ENCODE measurements at regions not wholly inside any gene's neighbourhood (a gene's known extent, or its start where the extent isn't known, plus 50 kb on each side); places are given as distances from the start of the nearest gene placed in this dataset.

DNA sequence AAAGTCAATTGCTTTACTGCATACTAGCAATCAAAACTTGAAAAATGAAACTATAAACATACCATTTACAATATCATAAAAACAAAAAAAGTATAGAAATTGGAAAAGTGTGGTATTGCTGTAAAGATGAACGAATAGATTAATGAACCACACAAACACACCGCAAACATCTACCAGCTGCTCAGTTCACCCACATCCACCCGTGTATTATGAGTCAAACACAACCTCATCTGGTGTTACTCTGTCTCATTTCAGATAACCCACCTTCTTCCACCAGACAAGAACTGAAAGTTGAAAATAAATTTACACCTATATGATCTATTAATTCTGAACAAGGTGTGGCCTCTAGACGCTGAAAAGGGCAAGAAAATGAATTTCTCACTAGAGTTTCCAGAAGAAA lies 53.3 kb downstream of the BLID start:
- no peak for DNase-seq (ENCODE audit: low spot score)

DNA sequence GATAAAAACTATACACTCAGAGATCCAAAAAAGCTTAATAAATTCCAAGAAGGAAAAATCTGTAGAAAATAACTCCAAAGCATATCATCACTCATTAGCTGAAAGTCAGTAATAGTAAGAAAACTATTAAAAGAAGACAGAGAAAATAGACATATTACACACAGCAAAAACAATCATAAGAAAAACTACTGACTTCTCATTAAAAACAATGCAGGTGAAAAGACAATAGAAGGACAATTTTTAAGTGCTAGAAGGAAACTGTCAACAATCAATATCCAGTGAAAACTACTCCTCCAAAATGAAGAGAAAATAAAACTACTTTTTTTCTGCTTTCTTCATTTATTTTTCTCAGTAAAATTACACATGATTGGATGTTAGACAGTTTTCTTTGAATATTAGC lies 56.5 kb downstream of the BLID start:
- DNase-seq (ENCODE audit: low spot score), result no peak

DNA sequence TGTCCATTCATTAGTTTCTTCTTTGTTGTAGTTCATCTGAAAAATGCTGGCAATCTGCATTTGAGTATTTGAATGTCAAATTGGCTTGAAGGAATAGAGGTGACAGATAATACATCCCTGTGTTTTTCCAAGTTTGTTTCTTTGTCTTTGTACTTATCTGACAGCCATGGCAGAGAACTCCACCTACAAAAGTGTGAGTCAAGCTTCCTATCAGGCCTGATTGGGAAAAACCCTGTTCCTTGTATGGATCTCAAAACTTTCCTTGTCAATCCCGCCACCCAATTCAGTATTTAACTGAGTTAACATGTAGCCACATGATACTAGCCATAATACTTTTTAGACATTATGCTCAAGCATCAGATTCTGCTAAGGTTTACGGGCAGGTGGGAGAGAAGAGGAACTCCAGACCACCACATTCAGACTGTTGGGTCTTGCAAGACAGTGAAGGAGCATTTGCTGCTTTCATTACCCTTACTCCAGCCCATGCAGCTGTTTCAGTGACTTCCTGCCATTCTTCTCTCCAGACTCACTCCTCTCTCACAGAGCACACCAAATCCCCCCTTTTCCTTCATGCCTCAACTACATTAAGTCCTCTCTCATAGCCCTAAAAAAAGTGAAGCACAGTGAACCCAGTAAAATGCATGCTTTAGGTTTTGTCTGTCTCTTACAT lies 65.9 kb downstream of the BLID start:
- no peak for DNase-seq (ENCODE audit: low spot score)

DNA sequence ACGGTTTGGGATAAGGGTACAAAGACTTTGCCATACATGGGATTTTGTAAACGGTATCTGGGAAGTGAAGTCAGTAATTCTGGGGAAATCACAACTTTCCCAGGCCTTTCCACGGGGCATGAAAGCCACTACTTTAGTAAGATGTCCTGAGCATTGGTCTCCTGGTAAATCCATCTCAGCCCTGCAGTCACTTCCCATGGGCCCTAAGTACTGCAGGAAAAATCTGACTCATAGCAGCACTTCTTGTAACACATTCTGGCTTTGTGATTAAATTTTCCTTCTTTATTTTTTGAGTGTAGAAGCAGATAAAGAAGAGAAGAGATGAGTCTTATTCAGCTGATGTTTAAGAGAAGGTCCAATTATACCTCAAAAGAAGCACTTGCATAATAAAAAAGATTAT lies 67.6 kb downstream of the BLID start:
- no peak for DNase-seq (ENCODE audit: low spot score)

- DNase-seq (ENCODE audit: low spot score), result no peak
These were observed 69.2 kb downstream of the BLID start for GRCh38 chr11:122046846-122047245.

GRCh38 chr11:122046438-122046837 lies 69.6 kb downstream of the BLID start:
- DNase-seq (ENCODE audit: low spot score), result no peak

DNA sequence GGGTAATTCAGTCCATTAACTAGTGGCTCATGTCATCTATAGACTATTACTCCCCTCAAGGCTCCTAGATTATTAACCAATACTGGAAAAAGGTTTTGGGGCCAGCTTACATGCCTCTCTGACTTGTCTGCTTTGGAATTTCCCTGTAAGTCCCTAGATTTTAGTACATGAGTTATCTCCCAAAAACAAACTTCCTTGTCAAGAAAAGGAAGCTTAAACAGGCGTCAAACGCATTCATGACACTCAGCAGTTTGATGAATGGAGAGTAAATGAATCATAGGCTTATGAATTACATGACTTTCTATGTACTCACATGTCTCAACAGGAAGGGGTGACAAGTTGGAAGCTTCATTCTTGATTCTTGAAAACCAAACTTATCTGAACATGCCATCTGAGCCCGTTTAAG lies 70.8 kb downstream of the BLID start:
- no peak for DNase-seq (ENCODE audit: low spot score)

DNA sequence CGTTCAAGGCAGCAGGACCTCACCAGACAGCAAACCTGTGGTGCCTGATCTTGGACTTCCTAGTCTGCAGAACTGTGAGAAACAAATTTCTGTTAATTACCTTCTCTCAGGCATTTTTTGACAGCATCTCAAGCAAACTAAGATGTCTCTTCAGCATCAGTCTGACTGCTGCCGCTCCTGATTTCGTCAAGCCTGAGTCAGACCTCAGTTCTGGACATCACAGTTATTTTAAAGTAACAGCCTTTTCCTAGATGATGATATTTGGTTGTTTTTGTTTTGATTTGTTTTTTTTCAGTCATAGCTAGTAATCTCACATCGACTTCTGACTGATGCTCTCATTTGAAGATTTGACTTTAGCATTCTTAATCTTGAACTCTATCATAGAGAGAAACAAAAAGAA lies 71.9 kb downstream of the BLID start:
- no peak for DNase-seq (ENCODE audit: low spot score)

DNA sequence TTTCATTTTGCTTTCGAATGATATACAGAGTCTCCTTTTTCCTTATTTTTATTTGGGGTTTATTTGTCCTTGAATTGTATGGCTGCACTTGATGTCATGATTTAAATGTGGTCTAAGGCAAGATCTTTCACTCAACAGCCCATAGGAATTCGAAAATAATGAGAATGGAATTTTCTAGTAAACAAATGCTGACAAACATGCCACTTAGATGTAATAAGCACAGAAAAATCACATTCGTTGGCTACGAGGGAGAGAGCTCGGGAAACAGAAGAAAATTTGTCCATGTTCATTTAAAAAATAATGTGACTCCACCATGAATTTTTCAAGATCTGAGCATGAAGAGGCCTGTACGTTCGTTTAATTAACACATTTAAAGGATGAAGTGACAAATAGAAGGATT lies 73.0 kb downstream of the BLID start:
- DNase-seq (ENCODE audit: low spot score), result no peak

- DNase-seq (ENCODE audit: low spot score), result no peak
These were observed 75.6 kb downstream of the BLID start for GRCh38 chr11:122040464-122040863.

DNA sequence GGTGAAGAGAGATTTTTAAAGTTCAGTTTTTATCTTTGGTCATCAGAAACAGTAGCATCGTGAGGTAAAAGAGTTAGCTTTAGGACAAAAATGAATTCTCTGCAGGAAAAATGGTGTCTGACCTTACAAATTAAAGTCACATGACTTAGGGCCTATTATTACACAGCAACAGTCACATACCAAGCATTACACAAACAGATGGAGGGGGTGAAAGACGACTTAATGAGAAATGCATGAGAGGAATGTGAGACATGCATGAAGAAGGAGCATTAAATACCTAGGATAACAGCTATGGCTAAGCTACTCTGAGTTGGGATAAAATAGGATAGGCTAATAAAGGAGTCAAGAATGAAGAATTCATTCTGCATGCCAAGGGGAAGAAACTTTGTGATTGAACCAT lies 77.5 kb downstream of the BLID start:
- DNase-seq (ENCODE audit: low spot score), result no peak

DNA sequence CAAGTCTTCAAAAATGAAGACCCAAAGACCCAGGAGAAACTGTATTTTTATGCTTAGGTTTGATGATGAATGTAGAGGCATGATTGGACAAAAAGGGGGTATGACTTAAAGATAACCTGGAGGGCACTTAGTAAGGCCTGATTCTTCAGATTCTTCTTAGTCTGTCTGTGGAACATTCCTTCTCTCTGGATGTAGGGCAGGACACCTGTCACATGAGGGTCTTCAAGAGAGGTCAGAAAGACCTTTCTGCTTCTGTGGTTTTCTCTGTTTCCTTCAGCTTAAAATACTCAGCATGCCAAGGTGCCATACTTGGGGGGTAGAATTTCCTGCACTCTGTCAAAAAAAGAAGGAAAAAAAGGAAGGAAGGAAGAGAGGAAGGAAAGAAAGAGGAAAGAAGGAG lies 78.1 kb downstream of the BLID start:
- DNase-seq (ENCODE audit: low spot score), result no peak

GRCh38 chr11:122036493-122036892 lies 79.5 kb downstream of the BLID start:
- DNase-seq (ENCODE audit: low spot score), result no peak

DNA sequence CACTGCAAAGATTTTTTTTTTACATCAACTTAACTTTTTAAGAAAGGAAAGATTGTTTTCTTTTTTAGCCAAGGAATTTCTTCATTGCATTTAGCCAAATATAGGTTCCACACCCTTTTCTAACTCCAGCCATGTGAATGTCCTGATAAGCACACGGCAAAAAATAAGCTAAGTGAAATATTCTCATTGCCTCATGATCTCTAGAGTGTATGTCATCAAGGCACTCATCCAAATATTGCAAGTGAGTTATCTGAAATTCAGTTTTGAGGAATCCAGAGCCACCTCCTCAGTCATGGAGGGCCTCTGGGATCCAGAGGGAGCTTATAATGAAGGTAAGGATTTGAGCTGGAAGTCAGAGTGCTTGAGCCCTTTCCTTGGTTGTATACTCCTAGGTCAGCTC lies 80.0 kb downstream of the BLID start:
- no peak for DNase-seq (ENCODE audit: low spot score)

GRCh38 chr11:122033631-122034030 lies 82.4 kb downstream of the BLID start:
- no peak for DNase-seq (ENCODE audit: low spot score)

DNA sequence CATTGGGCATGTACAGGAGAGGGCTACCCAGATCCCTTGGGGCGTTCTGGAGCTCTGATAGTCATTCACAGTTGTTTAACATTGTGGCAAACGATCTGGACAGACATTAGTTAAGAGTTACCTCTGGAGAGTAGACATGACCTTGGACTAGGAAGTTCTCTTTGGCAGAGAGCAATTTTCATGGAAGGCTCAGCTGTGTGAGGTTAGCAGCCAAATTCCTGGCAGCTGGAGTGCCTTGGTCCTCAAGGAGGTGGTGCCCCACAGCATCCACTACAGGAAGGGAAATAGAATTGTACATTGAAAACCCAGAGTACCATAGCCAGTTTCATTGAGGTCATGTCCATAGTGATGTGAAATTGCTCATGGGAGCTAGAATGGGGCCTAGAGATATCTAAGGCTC lies 82.8 kb downstream of the BLID start:
- DNase-seq (ENCODE audit: low spot score), result no peak

GRCh38 chr11:122032317-122032716 lies 83.7 kb downstream of the BLID start:
- DNase-seq (ENCODE audit: low spot score), result no peak

DNA sequence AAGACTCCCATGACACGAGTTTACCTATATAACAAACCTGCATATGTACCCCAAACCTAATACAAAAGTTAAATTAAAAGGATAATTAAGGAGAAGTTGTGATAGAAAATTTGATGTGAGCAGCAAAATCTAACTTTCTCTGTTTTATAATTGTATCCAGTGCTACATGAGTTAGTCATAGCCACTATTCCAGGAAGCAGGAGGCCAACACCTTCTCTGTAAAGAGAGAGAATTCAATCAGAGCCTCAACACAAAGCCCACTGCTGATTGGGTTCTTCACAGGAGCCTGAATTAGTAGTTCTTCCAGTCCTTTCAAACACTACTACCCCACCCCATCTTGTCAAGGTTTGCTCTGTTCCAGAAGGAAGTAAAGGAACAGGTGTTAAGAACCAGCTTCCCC lies 84.2 kb downstream of the BLID start:
- DNase-seq (ENCODE audit: low spot score), result no peak

DNA sequence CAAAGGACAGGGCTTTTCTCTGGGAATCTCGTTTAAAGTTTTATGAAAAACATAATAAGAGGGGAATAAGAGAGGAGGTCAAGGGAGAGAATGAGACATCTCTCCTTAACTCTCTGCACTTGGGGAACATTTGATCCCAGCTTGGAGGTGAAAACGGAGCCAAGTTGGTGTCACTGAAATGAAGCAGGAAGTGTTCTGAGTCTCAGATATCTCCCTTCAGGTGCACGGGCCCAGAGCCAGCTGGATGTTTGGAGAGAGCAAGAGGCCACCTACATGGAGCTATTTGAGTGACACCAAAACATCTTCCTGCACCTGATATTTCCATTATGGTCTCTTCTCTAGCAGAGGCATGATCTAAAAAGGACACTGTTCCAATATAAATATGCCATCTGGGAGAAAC lies 85.7 kb downstream of the BLID start:
- no peak for DNase-seq (ENCODE audit: low spot score)

- no peak for DNase-seq (ENCODE audit: low spot score)
These were observed 87.5 kb downstream of the BLID start for GRCh38 chr11:122028545-122028944.

- DNase-seq (ENCODE audit: low spot score), result no peak
These were observed 88.0 kb downstream of the BLID start for GRCh38 chr11:122028036-122028435.

DNA sequence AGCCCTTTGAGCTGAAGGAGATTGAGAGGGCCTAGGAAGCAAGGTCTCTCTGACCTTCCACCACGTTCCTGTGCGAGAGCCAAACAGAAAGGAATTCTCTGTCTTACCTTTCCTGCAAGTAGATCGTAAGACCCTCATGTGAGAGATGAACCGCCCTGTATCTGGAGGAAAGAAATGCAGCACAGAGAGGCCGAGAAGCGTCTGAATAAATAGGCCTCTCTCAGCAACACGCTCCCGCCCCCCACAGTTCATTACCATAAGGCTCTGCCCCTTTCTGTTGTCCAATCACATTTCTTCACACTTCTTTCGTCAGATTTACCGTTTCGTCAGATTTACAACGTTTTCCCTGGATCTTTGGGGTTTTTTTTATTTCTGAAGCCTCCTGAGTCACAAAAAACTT lies 90.3 kb downstream of the BLID start:
- no peak for DNase-seq (ENCODE audit: low spot score)

DNA sequence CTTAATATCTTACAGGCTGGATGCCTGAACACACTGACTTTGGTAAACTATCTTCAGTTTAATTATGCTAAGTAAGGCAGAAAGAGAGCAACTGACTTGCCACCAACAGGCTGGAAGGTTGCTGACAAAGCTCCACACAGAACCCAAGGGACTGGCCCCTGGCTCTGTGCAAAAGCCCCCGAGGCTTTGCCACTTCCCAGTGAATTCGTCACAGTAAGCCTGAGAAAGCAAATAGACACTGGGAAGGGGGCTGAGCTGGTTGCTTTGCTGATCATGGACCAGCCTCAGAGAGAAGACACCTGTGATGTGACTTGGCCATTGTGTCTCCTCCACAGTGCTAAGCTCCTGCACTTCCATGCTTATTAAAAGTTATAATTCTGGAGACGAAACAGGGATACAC lies 91.7 kb downstream of the BLID start:
- DNase-seq (ENCODE audit: low spot score), result no peak

DNA sequence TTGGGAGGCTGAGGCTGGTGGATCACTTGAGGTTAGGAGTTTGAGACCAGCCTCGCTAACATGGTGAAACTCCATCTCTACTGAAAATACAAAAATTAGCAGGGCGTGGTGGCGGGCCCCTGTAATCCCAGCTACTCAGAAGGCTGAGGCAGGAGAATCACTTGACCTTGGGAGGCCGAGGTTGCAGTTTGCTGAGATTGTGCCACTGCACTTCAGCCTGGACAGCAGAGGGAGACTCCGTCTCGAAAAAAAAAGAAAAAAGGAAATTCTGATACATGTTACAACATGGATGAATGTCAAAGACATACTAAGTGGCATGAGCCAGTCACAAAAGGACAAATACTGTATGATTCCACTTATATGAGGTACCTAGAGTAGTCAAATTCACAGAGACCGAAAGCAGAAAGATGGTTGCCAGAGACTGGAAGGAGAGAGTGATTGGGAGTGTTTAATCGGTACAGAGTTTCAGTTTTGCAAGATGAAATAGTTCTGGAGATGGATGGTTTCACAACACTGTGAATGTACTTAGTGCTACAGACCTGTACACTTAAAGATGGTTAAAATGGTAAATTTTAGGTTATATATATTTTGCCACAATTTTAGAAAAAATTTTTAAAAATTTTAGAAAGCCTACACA lies 92.3 kb downstream of the BLID start:
- DNase-seq (ENCODE audit: low spot score), result no peak

Data from HT-29 (cell line).